B cell (primary cell): ENCODE measurements at regions not wholly inside any gene's neighbourhood (a gene's known extent, or its start where the extent isn't known, plus 50 kb on each side); places are given as distances from the start of the nearest gene placed in this dataset.

Source experiments
- CTCF ChIP-seq: fragments of 200-600 bp; IDR thresholded peaks from one replicate; pipeline ENCODE4 v1.8.0; 2022; ENCODE audit warnings: antibody characterized with exemption, mild to moderate bottlenecking
- EZH2 ChIP-seq: IDR thresholded peaks from 2 replicates; pipeline ENCODE4 v1.6.1; 2012; ENCODE audit warnings: borderline replicate concordance, low read depth, mild to moderate bottlenecking, moderate library complexity, low read length; ENCODE audit not compliant: insufficient read depth, poor library complexity, severe bottlenecking

GRCh38 chr2:166768393-166769123 is 119.7 kb upstream of the XIRP2 start:
- no peak for TF ChIP-seq CTCF
- TF ChIP-seq EZH2: no peak
